DOHH2 (cell line): ENCODE measurements at regions not wholly inside any gene's neighbourhood (a gene's known extent, or its start where the extent isn't known, plus 50 kb on each side); places are given as distances from the start of the nearest gene placed in this dataset.

Experiments used
- H3F3A ChIP-seq: fragments of 200-600 bp; sonication (generic), shearing (Covaris generic); 2 replicates; pipeline ENCODE4 v1.6.0; 2016; ENCODE audit warnings: antibody characterized with exemption, mild to moderate bottlenecking; ENCODE audit not compliant: control insufficient read depth, insufficient read depth
- H3K27ac ChIP-seq: fragments of 200-600 bp; sonication (generic); 2 replicates; pipeline ENCODE4 v1.5.1; 2014; ENCODE audit warnings: low read depth, mild to moderate bottlenecking, low read length, moderate library complexity
- H3K27me3 ChIP-seq: fragments of 200-600 bp; sonication (generic); 2 replicates; pipeline ENCODE4 v1.6.1; 2014; ENCODE audit warnings: mild to moderate bottlenecking, low read length, mixed read lengths; ENCODE audit not compliant: control insufficient read depth
- H3K36me3 ChIP-seq: fragments of 200-600 bp; sonication (generic); 2 replicates; pipeline ENCODE4 v1.6.1; 2014; ENCODE audit warnings: mild to moderate bottlenecking, low read length, moderate library complexity, mixed read lengths; ENCODE audit not compliant: control insufficient read depth
- H3K4me1 ChIP-seq: fragments of 200-600 bp; sonication (generic); 2 replicates; pipeline ENCODE4 v1.6.1; 2014; ENCODE audit warnings: mild to moderate bottlenecking, low read length, mixed read lengths; ENCODE audit not compliant: control insufficient read depth
- H3K4me2 ChIP-seq: fragments of 200-600 bp; sonication (generic); 2 replicates; pipeline ENCODE4 v1.6.0; 2014; ENCODE audit warnings: mild to moderate bottlenecking, low read length, moderate library complexity
- H3K4me3 ChIP-seq: fragments of 200-600 bp; sonication (generic); 2 replicates; pipeline ENCODE4 v1.5.1; 2014; ENCODE audit warnings: mild to moderate bottlenecking, low read length, mixed read lengths
- H3K79me2 ChIP-seq: fragments of 200-600 bp; sonication (generic); 2 replicates; pipeline ENCODE4 v1.6.1; 2014; ENCODE audit warnings: mild to moderate bottlenecking, low read length, mixed read lengths; ENCODE audit not compliant: control insufficient read depth
- H3K9me2 ChIP-seq: fragments of 200-600 bp; sonication (generic); replicated peaks from 2 replicates; pipeline ENCODE4 v1.6.1; 2014; ENCODE audit warnings: mild to moderate bottlenecking, low read length, mixed read lengths; ENCODE audit not compliant: control insufficient read depth
- H3K9me3 ChIP-seq: fragments of 200-600 bp; sonication (generic); 2 replicates; pipeline ENCODE4 v1.6.1; 2014; ENCODE audit warnings: antibody characterized with exemption, low read length, mixed read lengths; ENCODE audit not compliant: control insufficient read depth, insufficient read depth
- H4K20me1 ChIP-seq: fragments of 200-600 bp; sonication (generic); 2 replicates; pipeline ENCODE4 v1.6.0; 2014; ENCODE audit warnings: low read depth, mild to moderate bottlenecking, antibody characterized with exemption, low read length, moderate library complexity; ENCODE audit not compliant: control insufficient read depth, insufficient read depth
- EZH2phosphoT487 ChIP-seq: fragments of 200-600 bp; sonication (generic); IDR thresholded peaks from 2 replicates; pipeline ENCODE4 v1.6.1; 2017; ENCODE audit warnings: borderline replicate concordance, mild to moderate bottlenecking, antibody characterized with exemption, low read length, moderate library complexity, mixed read lengths
- TF ChIP-seq, protein P1 (sequence below): fragments of 200-600 bp; sonication (generic); IDR thresholded peaks from one replicate; pipeline ENCODE4 v1.5.1; 2014; ENCODE audit warnings: antibody characterized with exemption, mild to moderate bottlenecking, low read depth, low read length; ENCODE audit not compliant: poor library complexity, severe bottlenecking

GRCh38 chr4:114304567-114304966 is 294.0 kb upstream of the UGT8 start:
- TF ChIP-seq EZH2phosphoT487 = no peak
- TF ChIP-seq, protein P1, sequence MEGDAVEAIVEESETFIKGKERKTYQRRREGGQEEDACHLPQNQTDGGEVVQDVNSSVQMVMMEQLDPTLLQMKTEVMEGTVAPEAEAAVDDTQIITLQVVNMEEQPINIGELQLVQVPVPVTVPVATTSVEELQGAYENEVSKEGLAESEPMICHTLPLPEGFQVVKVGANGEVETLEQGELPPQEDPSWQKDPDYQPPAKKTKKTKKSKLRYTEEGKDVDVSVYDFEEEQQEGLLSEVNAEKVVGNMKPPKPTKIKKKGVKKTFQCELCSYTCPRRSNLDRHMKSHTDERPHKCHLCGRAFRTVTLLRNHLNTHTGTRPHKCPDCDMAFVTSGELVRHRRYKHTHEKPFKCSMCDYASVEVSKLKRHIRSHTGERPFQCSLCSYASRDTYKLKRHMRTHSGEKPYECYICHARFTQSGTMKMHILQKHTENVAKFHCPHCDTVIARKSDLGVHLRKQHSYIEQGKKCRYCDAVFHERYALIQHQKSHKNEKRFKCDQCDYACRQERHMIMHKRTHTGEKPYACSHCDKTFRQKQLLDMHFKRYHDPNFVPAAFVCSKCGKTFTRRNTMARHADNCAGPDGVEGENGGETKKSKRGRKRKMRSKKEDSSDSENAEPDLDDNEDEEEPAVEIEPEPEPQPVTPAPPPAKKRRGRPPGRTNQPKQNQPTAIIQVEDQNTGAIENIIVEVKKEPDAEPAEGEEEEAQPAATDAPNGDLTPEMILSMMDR = no peak
- Histone ChIP-seq H3K4me3 (no peak overlapping the region), H3K27ac (no peak overlapping the region), H3F3A (no peaks in the 10 kb centered on the region), H3K4me1 (no peaks in the 10 kb centered on the region), H3K79me2 (no peaks in the 10 kb centered on the region), H3K27me3 (no peaks in the 10 kb centered on the region), H3K4me2 (no peak overlapping the region), H4K20me1 (no peaks in the 10 kb centered on the region), H3K9me2 (no peaks in the 10 kb centered on the region), H3K36me3 (no peaks in the 10 kb centered on the region), H3K9me3 (no peaks in the 10 kb centered on the region)

GRCh38 chr4:114306946-114307345 is 291.7 kb upstream of the UGT8 start:
- Histone ChIP-seq H3K27ac (no peak overlapping the region), H3K4me2 (no peak overlapping the region), H3F3A (no peaks in the 10 kb centered on the region), H3K27me3 (no peaks in the 10 kb centered on the region), H3K79me2 (no peaks in the 10 kb centered on the region), H3K9me2 (no peaks in the 10 kb centered on the region), H3K36me3 (no peaks in the 10 kb centered on the region), H3K4me1 (no peaks in the 10 kb centered on the region), H3K9me3 (no peaks in the 10 kb centered on the region), H4K20me1 (no peaks in the 10 kb centered on the region), H3K4me3 (no peak overlapping the region)
- TF ChIP-seq, protein P1 = no peak
- no peak for TF ChIP-seq EZH2phosphoT487

DNA sequence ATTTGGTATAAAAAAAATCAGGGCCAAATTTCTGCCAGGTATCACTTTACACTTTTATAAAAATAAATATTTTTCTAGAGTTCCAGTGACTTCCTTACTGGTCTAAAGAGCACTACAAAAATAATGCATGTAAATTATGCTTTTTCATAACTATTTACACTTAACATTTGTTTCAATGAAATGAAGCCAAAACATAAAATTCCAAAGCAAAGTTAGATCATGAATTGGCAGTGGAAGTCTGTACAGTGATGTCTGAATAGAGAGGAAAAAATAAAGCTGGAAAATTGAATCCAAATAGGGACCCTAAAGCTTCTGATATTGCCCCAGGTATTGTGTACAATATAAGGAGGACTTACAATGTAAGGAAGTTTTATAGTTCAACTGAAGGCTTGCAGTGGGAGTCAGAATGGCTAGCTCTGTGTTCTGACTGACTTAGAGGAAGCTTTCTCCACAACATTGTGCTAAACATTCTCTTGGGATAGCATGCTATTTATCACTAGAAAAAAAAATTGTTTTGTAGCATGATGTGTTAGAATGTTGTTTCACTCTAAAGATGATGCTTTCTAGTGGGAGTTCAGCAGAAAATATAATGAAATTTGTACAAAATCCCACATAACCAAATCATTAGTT is 288.2 kb upstream of the UGT8 start:
- H3K4me2 ChIP-seq = no peak overlapping the region
- no peaks in the 10 kb centered on the region for H3K79me2 ChIP-seq
- H3F3A ChIP-seq = no peaks in the 10 kb centered on the region
- H3K27me3 ChIP-seq = no peaks in the 10 kb centered on the region
- no peaks in the 10 kb centered on the region for H4K20me1 ChIP-seq
- no peaks in the 10 kb centered on the region for H3K36me3 ChIP-seq
- no peak overlapping the region for H3K4me3 ChIP-seq
- no peaks in the 10 kb centered on the region for H3K9me3 ChIP-seq
- H3K4me1 ChIP-seq = no peaks in the 10 kb centered on the region
- no peak for TF ChIP-seq EZH2phosphoT487
- TF ChIP-seq, protein P1 = no peak
- H3K9me2 ChIP-seq = no peaks in the 10 kb centered on the region
- H3K27ac ChIP-seq = no peak overlapping the region

- H3K79me2 ChIP-seq = no peaks in the 10 kb centered on the region
- no peaks in the 10 kb centered on the region for H3K9me2 ChIP-seq
- no peak overlapping the region for H3K27ac ChIP-seq
- H3K4me3 ChIP-seq = no peak overlapping the region
- TF ChIP-seq, protein P1 = no peak
- TF ChIP-seq EZH2phosphoT487 = no peak
- no peak overlapping the region for H3K4me2 ChIP-seq
- H4K20me1 ChIP-seq = no peaks in the 10 kb centered on the region
- no peaks in the 10 kb centered on the region for H3K4me1 ChIP-seq
- no peaks in the 10 kb centered on the region for H3K36me3 ChIP-seq
- no peaks in the 10 kb centered on the region for H3K27me3 ChIP-seq
- no peaks in the 10 kb centered on the region for H3F3A ChIP-seq
- no peaks in the 10 kb centered on the region for H3K9me3 ChIP-seq
Measured at GRCh38 chr4:114311787-114312186, 286.8 kb upstream of the UGT8 start.
